ENCODE measurements at regions not wholly inside any gene's neighbourhood (a gene's known extent, or its start where the extent isn't known, plus 50 kb on each side); places are given as distances from the start of the nearest gene placed in this dataset.

DNA sequence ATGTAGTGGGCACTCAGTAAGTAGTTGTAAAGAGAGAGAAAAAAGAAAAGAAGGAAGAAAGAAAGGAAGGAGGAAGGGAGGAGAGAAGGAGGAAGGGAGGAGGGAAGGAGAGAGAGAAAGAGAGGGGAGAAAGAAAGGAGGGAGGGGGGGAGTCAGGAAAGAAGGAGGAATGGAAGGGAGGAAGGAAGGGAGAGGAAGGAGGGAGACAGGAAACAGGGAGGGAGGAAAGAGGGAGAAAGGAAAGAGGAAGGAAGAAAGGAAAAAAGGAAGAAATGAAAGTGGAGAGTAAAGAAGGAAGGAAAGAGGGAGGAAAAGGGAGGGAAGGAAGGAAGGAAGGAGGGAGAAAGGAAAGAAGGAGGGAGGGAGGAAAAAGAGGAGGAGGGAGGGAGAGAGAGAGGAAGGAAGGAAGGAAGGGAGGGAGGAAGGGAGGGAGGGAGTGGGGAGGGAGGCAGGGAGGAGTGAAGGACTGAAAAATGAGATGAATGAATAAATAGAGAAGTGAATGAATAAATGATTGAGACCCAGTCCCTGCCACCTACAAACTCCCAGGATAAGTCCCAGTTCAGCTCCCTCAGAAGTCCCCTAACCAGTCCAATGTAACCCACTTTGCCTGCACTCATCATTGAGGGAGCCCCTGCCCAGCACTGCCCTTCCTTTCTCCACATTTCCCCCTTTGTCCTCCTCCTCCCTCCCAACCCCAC lies 739.0 kb upstream of the TBX3 start:
- in situ Hi-C loops (cut with MboI): no loop called here

More for the DNA sequence above, 739.0 kb upstream of the TBX3 start:
- ATAC-seq: no peak
- no peaks in the 10 kb centered on the region for H3K36me3 ChIP-seq (ENCODE audit: control insufficient read depth, insufficient read depth, low read length)
- DNase-seq (ENCODE audit: extremely low read depth in 1 of 4, low spot score in 3 of 4): no peak
- POLR2A ChIA-PET: no interaction called here
- no peak for FAIRE-seq
- no peaks in the 10 kb centered on the region for H4K20me1 ChIP-seq (replicated peaks; ENCODE audit: control insufficient read depth, insufficient read depth, low read length)
- H3K27me3 ChIP-seq (ENCODE audit: control insufficient read depth in 2 of 2, insufficient read depth in 2 of 2, low read length in 2 of 2): no peaks in the 10 kb centered on the region
- no peak for TF ChIP-seq PCBP2 (IDR thresholded peaks at IDR 0.05; ENCODE audit: low read depth, low read length, poor library complexity, severe bottlenecking)
- TF ChIP-seq, protein P1, sequence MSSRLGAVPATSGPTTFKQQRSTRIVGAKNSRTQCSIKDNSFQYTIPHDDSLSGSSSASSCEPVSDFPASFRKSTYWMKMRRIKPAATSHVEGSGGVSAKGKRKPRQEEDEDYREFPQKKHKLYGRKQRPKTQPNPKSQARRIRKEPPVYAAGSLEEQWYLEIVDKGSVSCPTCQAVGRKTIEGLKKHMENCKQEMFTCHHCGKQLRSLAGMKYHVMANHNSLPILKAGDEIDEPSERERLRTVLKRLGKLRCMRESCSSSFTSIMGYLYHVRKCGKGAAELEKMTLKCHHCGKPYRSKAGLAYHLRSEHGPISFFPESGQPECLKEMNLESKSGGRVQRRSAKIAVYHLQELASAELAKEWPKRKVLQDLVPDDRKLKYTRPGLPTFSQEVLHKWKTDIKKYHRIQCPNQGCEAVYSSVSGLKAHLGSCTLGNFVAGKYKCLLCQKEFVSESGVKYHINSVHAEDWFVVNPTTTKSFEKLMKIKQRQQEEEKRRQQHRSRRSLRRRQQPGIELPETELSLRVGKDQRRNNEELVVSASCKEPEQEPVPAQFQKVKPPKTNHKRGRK (tag; IDR thresholded peaks at IDR 0.05): peak; percentile 68; the same call in 1 of the 2 replicates
- H3K9ac ChIP-seq (ENCODE audit: insufficient read depth in 1 of 2, low read depth in 2 of 2, low read length in 2 of 2): no peak overlapping the region
- no TSS peak for BruUV-seq (replicated peaks)
- no peaks in the 10 kb centered on the region for H3K4me1 ChIP-seq (replicated peaks in 1 of 2; ENCODE audit: control insufficient read depth in 2 of 2, insufficient read depth in 2 of 2, low read length in 2 of 2)
- no peaks in the 10 kb centered on the region for H3K9me1 ChIP-seq (ENCODE audit: control insufficient read depth, insufficient read depth, low read length)
- H3K4me2 ChIP-seq (ENCODE audit: insufficient read depth, low read length): no peak overlapping the region
- CTCF ChIA-PET (ENCODE audit: low intra/inter-chr PET ratio): no interaction called here
- intact Hi-C loops (cut with micrococcal nuclease): no loop called here
- no peak overlapping the region for H3K27ac ChIP-seq (ENCODE audit: extremely low read depth, low read depth, low read length)
- H3K4me3 ChIP-seq: no peak overlapping the region
- H3K9me3 ChIP-seq (replicated peaks; ENCODE audit: control insufficient read depth, insufficient read depth, low read depth, low read length): no peaks in the 10 kb centered on the region
- no peak overlapping the region for H2AFZ ChIP-seq (ENCODE audit: low read depth, low read length)
- no peaks in the 10 kb centered on the region for H3K79me2 ChIP-seq (ENCODE audit: control insufficient read depth, insufficient read depth, low read length)

Data from K562 (cell line).